ENCODE measurements at regions not wholly inside any gene's neighbourhood (a gene's known extent, or its start where the extent isn't known, plus 50 kb on each side); places are given as distances from the start of the nearest gene placed in this dataset.

GRCh38 chr12:102592134-102592533 lies 111.8 kb upstream of the IGF1 start:
- no peak for DNase-seq

GRCh38 chr12:102573237-102573636 lies 92.9 kb upstream of the IGF1 start:
- peak; percentile 54 for DNase-seq

- peak; percentile 31 for DNase-seq
These were observed 91.5 kb upstream of the IGF1 start for GRCh38 chr12:102571889-102572288.

GRCh38 chr12:102570256-102570655 lies 89.9 kb upstream of the IGF1 start:
- no peak for DNase-seq

GRCh38 chr12:102569803-102570202 lies 89.4 kb upstream of the IGF1 start:
- no peak for DNase-seq

GRCh38 chr12:102568276-102568675 lies 87.9 kb upstream of the IGF1 start:
- peak; percentile 65 for DNase-seq

GRCh38 chr12:102567031-102567985 lies 86.9 kb upstream of the IGF1 start:
- DNase-seq = peak; percentile 95

- no peak for DNase-seq
These were observed 85.2 kb upstream of the IGF1 start for GRCh38 chr12:102565555-102565954.

- DNase-seq = no peak
These were observed 83.7 kb upstream of the IGF1 start for GRCh38 chr12:102564026-102564425.

- peak; percentile 34 for DNase-seq
These were observed 82.6 kb upstream of the IGF1 start for GRCh38 chr12:102562836-102563425.

GRCh38 chr12:102551186-102551585 lies 70.8 kb upstream of the IGF1 start:
- DNase-seq = no peak

- DNase-seq = no peak
These were observed 69.3 kb upstream of the IGF1 start for GRCh38 chr12:102549691-102550090.

GRCh38 chr12:102548543-102548942 lies 68.2 kb upstream of the IGF1 start:
- peak; percentile 53 for DNase-seq

- peak; percentile 29 for DNase-seq
These were observed 63.4 kb upstream of the IGF1 start for GRCh38 chr12:102543494-102544485.

GRCh38 chr12:102542816-102543440 lies 62.6 kb upstream of the IGF1 start:
- DNase-seq = no peak

- DNase-seq = no peak
These were observed 60.5 kb upstream of the IGF1 start for GRCh38 chr12:102540815-102541385.

GRCh38 chr12:102539651-102540553 lies 59.5 kb upstream of the IGF1 start:
- DNase-seq = peak; percentile 96

GRCh38 chr12:102535306-102535705 lies 54.9 kb upstream of the IGF1 start:
- DNase-seq = no peak

- peak; percentile 58 for DNase-seq
These were observed 54.5 kb upstream of the IGF1 start for GRCh38 chr12:102534899-102535298.

GRCh38 chr12:102533483-102534215 lies 53.3 kb upstream of the IGF1 start:
- peak; percentile 36 for DNase-seq

All from fibroblast of skin of scalp (primary cell).